ENCODE measurements at regions not wholly inside any gene's neighbourhood (a gene's known extent, or its start where the extent isn't known, plus 50 kb on each side); places are given as distances from the start of the nearest gene placed in this dataset.

DNA sequence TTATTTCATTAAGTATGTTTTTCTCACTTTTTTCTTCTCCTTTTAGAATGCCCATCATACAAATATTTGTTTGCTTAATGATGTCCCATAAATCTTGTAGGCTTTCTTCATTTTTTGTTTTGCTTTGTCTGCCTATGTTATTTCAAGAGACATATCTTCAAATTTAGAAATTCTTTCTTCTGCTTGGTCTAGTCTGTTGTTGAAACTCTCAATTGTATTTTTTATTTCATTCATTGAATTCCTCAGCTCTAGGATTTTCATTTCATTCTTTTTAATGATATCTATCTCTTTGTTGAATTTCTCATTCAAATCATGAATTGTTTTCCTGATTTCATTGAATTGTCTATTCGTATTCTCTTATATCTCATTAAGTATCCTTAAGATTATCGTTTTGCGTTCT is 125.1 kb upstream of the VIPR2 start:
- TF ChIP-seq, protein P1, sequence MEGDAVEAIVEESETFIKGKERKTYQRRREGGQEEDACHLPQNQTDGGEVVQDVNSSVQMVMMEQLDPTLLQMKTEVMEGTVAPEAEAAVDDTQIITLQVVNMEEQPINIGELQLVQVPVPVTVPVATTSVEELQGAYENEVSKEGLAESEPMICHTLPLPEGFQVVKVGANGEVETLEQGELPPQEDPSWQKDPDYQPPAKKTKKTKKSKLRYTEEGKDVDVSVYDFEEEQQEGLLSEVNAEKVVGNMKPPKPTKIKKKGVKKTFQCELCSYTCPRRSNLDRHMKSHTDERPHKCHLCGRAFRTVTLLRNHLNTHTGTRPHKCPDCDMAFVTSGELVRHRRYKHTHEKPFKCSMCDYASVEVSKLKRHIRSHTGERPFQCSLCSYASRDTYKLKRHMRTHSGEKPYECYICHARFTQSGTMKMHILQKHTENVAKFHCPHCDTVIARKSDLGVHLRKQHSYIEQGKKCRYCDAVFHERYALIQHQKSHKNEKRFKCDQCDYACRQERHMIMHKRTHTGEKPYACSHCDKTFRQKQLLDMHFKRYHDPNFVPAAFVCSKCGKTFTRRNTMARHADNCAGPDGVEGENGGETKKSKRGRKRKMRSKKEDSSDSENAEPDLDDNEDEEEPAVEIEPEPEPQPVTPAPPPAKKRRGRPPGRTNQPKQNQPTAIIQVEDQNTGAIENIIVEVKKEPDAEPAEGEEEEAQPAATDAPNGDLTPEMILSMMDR (conservative IDR thresholded peaks at IDR 0.05 in 1 of 2, IDR thresholded peaks at IDR 0.05 in 1 of 2; ENCODE audit: extremely low read depth in 1 of 2, insufficient read depth in 1 of 2, low read depth in 1 of 2, low read length in 2 of 2): no peak
- TF ChIP-seq EZH2 (IDR thresholded peaks at IDR 0.05; ENCODE audit: borderline replicate concordance, low read length): no peak

Data from mammary epithelial cell (primary cell).